GM19324 (cell line): ENCODE measurements at regions not wholly inside any gene's neighbourhood (a gene's known extent, or its start where the extent isn't known, plus 50 kb on each side); places are given as distances from the start of the nearest gene placed in this dataset.
"Not testable (repeated sequence)": the region's sequence is repeated elsewhere in the genome, so short reads cannot be mapped to it uniquely, and the experiment has no call there.

Source experiments
- ATAC-seq: cut with Tn5 transposase; IDR thresholded peaks from one replicate; pipeline ENCODE4 v1.9.1; 2021; ENCODE audit warnings: mild to moderate bottlenecking, moderate library complexity; ENCODE audit not compliant: unreplicated experiment, low FRiP score

DNA sequence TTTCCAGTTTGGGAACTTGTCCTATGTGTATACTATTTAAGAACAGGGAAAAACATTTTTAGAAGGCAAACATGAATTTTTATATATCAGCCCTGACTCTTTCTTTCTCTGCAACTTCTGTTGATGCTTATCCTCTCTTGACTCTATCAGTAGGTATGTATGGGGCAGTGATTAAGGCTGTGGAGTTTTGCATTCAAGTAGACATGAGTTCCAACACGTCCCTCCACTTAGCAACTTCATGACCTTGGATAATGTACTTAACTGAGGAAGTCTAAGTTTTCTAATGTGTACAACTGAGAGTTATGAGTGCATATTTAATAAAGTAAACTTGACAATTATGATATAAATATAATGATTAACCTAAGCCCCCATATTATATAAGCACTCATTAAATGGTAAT lies 414.6 kb downstream of the TDRD3 start:
- ATAC-seq = no peak

DNA sequence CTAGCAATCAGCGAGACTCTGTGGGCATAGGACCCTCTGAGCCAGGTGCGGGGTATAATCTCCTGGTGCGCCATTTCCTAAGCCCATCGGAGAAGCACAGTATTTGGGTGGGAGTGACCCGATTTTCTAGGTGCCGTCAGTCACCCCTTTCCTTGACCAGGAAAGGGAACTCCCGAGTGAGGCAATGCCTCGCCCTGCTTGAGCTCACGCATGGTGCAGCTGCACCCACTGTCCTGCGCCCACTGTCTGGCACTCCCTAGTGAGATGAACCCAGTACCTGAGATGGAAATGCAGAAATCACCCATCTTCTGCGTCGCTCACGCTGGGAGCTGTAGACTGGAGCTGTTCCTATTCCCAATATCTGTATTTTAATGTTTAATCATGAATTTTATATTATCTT lies 408.6 kb downstream of the TDRD3 start:
- not testable (repeated sequence) for ATAC-seq

DNA sequence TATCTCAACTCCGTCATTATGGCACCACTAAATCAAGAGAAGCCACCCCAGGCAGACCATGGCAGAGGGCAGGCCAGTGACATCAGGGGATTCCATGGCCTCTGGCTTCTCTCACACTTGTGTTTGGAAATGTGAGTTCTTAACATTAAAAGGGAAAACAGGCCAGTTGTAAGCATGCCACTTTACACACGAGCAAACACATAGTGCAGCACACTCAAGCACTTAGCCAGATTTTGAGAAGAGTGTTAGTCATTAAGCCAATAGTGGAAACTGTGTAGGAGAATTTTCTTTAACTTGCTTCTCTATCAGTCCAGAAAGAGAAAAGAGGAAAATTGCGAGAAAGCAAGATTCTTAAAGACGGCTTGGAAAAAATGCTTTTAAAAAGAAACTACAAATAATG lies 401.5 kb downstream of the TDRD3 start:
- no peak for ATAC-seq

DNA sequence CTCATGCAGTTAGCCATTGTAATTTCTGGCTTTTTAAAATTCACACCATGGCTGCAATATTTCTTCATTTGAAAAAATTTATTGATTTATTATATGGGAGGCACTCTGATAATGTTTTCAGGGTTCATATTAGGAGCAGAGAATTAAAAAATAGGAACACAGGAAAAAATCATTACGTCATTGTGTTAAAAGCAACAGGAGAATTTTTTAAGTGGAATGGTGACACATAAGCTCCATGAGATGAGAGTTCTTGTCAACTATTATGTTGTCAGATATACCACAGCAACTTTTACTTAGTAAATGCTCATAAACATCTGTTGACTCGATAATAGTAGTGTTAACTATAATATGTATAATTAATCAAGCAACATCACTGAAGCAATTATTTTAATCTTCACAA lies 400.1 kb downstream of the TDRD3 start:
- no peak for ATAC-seq

DNA sequence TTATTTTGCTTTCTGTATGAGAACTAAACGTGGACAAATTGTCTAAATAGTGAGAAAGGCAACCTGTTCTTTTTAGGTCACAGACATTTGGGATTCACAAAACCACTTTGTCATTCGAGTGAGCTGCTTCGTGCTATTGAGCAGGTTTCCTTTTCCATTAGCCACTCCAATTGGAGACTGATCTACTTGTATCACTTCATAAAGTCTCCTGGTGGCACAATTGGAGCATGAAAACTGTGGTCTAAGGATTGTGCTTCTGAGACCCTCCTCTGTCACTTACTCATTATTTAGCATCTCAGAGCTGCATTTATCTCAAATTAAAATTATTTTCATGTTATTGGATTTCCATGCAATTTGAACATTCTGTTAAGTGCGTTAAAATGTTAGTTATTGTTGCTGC lies 397.7 kb downstream of the TDRD3 start:
- no peak for ATAC-seq

DNA sequence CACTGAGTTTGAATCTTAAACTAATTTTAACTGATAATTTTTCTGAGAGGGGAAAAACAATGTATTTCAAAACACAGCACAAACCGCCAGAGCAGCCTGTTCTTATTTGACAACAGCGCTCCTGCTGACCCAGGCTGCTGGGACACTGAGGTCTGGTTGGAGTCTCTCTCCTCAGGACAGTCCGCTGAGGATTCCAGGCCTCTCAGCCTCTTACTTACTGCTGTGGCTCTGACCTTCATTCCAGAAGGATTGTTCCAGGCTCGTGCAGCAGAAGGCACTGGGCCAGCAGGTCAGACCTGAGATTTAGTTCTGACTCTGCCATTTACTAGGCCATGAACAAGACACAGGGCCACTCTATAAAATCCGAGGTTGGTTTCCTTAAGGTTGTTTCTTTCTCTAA lies 393.6 kb downstream of the TDRD3 start:
- ATAC-seq = no peak

DNA sequence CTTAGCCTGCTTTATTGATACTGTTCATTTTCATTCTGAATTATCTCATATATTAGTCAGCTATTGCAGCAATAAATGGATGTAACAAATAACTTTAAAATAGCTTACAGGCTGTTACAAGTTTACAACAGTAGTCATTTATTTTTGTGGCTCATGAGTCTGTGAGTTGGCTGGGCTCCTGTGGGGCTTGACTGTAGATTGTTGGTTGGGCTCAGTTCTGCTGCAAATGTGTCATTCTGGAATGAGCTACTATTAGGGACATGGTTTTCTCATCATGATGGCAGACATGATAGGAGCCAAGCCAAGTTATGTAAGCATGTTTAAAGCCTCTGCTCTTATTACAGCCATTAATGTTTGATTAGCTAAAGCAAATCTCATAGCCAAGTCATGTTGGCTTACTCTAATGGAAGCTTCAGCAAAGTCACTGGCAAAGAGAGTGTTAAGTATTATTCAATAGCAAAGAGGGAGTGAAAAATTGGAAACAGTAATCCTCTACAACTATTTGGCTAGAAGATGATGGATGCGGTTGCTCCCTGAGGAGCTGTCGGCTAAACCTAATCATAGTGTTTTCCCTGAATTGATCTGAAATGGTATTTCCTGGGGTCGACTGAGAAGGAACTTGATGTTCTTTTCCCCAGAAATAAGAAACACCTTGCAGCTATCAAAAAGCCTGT lies 391.3 kb downstream of the TDRD3 start:
- no peak for ATAC-seq

DNA sequence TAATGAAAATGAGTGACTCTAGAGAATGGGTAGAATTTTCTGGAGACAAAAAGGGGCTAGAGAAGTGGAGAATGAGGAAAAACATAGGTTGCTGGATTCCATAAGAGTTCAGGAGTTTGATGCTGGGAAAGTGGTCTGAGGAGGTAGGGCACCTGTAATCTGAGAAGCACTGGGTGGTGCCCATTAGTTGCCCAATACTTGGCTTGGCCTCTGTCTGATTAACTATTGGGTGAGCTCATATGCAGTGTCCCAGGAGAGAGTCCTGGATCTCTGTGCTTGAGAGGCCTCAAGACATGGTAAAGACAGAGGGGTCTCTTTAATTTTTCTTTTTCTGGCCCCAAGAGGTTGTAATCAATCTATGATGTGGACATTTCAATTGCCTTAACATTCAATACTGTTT lies 390.1 kb downstream of the TDRD3 start:
- no peak for ATAC-seq

DNA sequence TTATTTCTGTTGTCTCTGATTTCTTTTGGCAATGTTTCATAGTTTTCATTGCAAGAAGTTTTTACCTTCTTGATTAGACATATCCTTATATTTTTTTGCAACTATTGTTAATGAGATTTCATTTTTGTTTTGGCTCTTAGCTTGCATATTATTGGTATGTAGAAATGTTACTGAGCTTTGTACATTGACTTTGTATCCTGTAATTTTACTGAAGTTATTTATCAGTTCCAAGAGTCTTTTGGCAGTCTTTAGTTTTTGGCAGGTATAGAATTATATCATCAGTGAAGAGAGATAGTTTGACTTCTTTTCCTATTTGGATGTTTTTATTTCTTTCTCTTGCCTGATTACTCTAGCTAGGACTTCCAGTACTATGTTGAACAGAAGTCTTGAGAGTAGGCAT lies 375.7 kb downstream of the TDRD3 start:
- ATAC-seq = no peak

DNA sequence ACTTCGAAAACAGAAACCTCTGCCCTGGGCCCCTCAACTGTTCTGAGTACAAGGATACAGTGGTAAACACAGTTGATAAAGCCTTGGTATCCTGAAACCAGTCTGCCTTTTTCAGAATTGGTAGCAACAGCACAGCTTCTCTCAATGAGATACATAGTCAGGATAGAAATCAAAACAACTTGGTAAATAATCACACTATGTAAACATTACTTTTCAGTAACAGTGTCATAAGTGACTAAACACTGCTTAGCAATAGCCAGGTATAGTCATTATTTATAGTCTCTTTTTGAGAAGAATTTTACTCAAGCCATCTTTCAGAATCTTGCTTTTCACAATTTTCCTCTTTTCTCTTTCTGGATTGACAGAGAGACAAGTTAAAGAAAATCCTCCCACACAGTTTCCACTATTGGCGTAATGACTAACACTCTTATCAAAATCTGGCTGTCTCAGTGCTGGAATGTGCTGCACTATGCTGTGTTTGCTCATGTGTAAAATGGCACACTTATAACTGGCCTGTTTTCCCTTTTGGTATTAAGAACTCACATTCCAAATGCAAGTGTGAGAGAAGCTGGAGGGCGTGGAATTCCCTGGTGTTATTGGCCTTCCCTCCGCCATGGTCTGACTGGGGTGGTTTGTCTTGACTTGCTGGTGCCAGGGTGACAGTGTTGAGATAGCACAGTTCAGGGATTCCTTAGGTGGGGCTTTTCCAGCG lies 368.8 kb downstream of the TDRD3 start:
- no peak for ATAC-seq

DNA sequence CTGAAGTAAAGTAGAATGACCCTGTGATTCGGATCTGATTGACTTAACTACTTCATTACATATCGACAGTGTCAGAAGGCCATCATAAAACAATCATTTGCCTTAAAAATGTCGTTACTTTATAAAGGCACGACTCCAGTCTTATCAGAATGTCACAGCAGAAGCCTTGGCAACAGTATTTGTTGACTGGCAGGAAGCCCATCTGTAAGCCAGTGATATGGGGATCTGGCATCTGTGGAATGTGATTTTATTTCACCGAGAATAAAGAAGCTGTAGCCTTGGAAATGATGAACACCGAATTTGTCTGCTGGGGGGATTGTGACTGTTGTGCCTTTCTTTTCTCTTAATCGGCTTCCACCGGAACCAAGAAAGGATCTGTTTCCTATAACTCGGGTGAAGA lies 362.5 kb downstream of the TDRD3 start:
- no peak for ATAC-seq

DNA sequence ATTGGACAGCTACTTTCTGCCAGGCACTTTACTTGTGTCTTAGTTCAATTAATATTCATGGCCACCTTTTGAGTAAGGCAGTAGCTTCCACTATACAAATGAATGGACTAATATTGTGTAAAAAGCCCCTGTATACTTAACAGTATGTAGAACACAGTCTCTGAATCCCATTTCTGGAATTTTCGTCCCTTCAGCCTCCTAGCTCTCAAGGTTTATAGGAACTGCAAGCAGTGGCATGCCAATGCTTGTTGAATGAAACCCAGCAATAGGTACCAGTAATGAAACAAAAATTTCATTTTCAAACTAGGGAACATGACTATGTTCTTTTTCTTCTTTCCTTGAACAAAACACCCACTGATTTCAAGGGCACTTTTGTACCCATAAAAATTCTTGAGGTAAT lies 361.6 kb downstream of the TDRD3 start:
- no peak for ATAC-seq

DNA sequence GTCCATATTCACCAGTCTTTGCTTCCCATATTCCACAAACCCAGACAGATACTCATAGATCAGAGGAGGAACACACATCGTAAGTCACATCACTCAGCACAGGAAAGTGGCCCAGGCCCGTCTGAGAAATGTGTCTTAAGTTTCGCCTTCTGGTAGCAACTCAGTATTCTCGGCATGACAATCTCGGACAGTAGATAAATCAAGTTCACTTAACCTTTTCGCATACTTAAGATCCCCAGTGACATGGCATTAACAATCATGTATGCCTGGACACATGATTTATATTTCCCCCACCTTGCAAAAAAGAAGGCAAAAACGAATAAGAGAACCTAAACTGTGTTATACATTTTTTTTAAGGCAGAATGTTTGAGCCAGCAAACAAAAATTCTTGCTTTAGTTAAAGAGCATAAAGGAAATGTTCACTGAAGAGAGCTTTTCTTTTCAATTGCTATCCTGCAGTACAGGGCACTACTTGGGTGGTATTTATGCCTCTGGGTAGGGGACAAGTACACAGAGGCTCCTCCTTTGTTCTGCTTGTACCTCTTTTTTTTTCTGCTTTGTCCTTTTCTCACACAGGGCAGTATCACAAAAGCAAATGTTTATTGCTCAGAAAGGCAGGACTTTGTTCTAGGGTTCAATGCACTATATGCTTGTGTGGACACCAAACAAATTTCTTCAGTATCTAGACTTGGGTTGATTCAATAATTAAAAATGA lies 360.6 kb downstream of the TDRD3 start:
- ATAC-seq = no peak

DNA sequence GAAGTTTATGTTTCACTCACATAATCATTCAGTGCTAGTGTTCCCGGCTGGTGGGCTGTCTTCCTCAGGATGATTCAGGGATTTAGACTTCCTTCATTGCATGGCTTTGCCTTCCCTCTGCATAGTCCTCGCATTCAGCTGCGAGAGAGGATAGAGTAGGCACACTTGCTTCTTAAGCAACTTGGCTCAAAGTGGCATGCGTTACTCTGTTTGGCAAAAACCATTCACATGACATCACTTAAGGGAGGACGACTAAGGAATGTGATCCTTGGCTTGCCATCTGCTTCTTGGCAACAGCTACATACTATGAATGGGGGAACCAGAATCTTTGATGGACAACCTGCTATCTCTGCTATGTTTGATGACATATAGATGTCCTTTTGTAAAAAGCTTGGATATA lies 359.3 kb downstream of the TDRD3 start:
- ATAC-seq = no peak

DNA sequence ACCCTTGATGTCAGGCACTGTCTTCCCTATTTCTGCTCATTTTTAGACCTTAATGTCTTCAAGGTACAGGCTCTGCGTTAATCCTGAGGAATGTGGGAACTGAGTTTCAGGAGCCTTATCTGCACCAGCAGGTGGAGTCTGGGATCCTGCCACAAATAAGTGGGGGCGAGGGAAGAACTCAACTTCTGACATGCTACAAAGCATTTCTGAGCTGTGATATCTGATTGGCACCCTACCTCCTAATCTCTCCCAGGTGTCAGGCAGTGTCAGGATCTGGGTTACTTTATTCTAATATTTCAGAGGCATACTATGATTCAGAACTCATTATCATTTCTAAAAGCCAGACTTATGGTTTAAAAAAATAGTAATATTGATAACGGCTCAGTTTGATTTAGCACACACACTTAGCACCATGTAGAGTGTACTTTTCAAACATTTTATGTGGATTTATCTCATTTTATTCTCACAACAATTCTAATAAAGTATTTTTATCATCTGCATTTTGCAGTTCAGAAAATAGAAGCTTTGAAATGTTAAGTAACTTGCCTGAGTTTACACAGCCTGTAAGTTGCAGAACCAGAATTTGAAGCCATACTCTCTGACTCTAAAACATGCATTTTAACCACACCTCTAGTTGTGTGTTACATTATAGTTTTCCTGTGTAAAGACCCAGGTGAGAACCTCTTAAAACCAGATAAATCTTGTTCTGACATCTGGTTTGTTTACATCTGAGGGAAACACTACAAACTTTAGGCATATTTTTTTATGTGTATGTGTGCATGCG lies 358.6 kb downstream of the TDRD3 start:
- no peak for ATAC-seq

DNA sequence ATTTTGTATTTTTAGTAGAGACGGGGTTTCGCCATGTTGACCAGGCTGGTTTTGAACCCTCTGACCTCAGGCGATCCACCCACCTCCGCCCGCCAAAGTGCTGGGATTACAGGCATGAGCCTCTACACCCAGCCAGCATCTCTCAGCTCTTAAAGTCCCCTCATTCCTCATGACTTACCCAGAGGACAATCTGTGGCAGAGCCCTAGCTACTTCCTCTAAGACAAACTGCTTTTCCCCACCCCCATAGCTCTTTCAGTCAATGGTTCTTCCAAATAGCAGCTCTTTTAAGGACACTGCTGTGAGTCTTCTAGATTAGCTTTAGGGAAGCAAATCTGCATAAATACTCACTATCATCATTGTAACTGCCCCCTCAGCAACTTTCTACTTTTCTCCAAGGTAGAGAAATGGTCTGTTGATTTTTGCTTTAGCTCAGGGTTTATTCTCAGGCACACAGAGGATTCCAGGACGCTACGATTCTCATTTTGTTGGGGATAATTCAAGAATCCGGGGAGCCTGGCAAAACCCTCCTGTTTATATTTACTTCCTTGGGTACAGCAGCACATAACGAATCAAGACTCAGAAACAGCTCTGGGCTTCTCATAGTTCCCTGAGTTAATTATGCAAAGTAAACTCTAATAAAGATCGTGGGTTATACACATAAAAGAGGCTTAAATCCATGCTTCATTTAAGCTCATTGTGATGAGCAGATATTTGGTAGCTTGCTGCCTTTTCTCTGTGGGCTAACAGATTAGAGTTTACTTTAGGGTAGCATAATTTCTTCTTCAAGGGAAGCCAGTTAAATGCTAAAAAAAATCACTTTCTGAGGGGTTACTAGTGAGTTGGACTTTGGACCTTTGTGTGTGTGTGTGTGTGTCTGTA lies 357.4 kb downstream of the TDRD3 start:
- no peak for ATAC-seq

DNA sequence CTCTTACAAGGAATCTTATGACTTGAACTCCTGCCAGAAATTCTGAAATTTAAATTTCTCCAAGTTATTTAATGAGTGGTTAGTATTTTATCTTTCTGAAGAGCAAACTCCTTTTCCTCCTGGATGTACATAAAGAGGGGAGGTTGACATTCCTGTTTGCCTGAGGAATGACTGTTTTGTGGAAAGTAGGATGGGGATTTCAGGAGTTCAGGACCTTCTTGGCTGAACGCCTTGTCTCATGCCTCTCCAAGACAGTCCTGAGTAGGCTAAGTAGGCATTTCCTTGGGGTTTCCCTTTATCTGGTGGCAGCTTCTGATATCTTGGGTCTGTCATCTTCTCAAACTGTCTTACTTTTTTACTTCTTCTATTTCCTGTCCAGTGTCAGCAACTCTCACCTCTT lies 356.6 kb downstream of the TDRD3 start:
- no peak for ATAC-seq

DNA sequence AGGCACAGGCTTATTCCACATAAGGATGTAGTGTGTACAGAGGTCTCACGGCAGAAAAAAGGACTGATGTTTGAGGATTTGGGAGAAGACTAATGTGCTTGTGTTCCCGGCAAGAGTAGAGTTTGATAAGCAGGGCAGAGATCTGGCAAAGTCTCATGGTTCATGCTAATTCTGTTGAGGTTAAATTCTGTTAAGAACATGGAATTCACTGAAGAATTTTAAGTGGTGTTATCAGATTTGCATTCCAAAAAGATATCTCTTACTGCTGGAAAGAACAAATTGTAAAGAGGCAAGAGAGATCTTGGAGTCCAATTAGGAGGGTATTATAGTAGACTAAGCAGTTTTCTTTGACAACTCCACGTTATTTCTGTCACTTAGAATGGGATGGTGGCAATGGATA lies 348.3 kb downstream of the TDRD3 start:
- no peak for ATAC-seq

DNA sequence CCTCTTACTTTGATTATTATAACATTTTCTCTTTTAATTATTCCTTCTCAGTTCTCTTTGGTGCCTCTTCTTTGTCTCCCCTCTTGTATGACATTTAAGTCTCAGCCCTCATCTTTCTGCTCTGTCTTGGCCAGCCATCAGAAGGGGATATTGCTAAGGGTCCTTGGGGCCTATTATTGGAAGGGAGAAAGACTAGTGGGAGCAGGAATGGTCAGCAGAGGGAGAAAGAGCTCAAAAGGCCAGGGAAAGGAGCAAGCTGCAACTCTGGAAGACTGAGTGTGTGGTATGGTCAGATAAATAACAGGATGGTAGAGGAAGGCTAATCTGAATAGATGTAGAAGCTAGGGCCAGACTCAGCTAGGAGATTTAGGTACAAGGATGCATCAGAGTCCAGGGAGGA lies 336.9 kb downstream of the TDRD3 start:
- no peak for ATAC-seq

DNA sequence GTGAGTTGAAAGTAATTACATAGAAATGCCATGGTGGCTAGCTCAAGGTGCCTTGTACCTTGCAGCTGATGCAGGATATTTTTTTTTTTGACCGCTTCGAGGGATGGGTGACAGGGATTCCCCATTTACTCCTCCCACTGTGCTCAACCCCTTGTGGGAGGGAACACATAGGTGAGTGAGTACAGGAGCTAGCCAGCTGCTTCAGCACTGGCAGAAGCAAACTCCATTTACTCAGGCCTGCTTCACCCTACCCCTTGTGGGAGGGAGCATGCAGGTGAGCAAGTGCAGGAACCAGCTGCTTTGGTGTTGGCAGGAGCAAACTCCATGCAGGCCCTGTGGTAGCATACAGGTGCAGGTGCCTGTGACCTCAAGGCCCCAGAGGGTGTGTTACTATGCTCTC lies 330.1 kb downstream of the TDRD3 start:
- no peak for ATAC-seq
